ENCODE measurements at regions not wholly inside any gene's neighbourhood (a gene's known extent, or its start where the extent isn't known, plus 50 kb on each side); places are given as distances from the start of the nearest gene placed in this dataset.

GRCh38 chr6:151170622-151171246 is 69.0 kb upstream of the AKAP12 start:
- no peak for DNase-seq (ENCODE audit: low read depth)
- no peak for TF ChIP-seq CTCF (conservative IDR thresholded peaks at IDR 0.05; ENCODE audit: low read depth, low read length)
- H3K4me3 ChIP-seq (ENCODE audit: low read length) = no peak overlapping the region

GRCh38 chr6:151172751-151173150 is 67.0 kb upstream of the AKAP12 start:
- TF ChIP-seq CTCF (conservative IDR thresholded peaks at IDR 0.05; ENCODE audit: low read depth, low read length) = no peak
- no peak overlapping the region for H3K4me3 ChIP-seq (ENCODE audit: low read length)

GRCh38 chr6:151175662-151176445 is 63.9 kb upstream of the AKAP12 start:
- no peak overlapping the region for H3K4me3 ChIP-seq (ENCODE audit: low read length)
- DNase-seq (ENCODE audit: low read depth) = no peak
- TF ChIP-seq CTCF (conservative IDR thresholded peaks at IDR 0.05; ENCODE audit: low read depth, low read length) = no peak

More at GRCh38 chr6:151172751-151173150, 67.0 kb upstream of the AKAP12 start:
- DNase-seq (ENCODE audit: low read depth) = no peak

- no peak for DNase-seq (ENCODE audit: low read depth)
Observed at GRCh38 chr6:151176911-151177770, 62.6 kb upstream of the AKAP12 start.

GRCh38 chr6:151178373-151178772 is 61.4 kb upstream of the AKAP12 start:
- TF ChIP-seq CTCF (conservative IDR thresholded peaks at IDR 0.05; ENCODE audit: low read depth, low read length) = no peak
- no peak overlapping the region for H3K4me3 ChIP-seq (ENCODE audit: low read length)
- no peak for DNase-seq (ENCODE audit: low read depth)

More at GRCh38 chr6:151176911-151177770, 62.6 kb upstream of the AKAP12 start:
- H3K4me3 ChIP-seq (ENCODE audit: low read length) = no peak overlapping the region
- TF ChIP-seq CTCF (conservative IDR thresholded peaks at IDR 0.05; ENCODE audit: low read depth, low read length) = no peak

- TF ChIP-seq CTCF (conservative IDR thresholded peaks at IDR 0.05; ENCODE audit: low read depth, low read length) = no peak
- peak; percentile 17 for DNase-seq (ENCODE audit: low read depth)
- no peak overlapping the region for H3K4me3 ChIP-seq (ENCODE audit: low read length)
Observed at GRCh38 chr6:151179321-151179720, 60.4 kb upstream of the AKAP12 start.

All from retinal pigment epithelial cell (primary cell).